Inferior parietal cortex (tissue), 1 donor: ENCODE measurements at regions not wholly inside any gene's neighbourhood (a gene's known extent, or its start where the extent isn't known, plus 50 kb on each side); places are given as distances from the start of the nearest gene placed in this dataset.

Experiments used
- DNase-seq: peaks from one replicate; pipeline ENCODE4 v3.0.0-alpha.2; 2016; ENCODE audit errors: extremely low spot score

GRCh38 chr5:155839251-155840037 lies 487.5 kb upstream of the SGCD start:
- DNase-seq, result no peak

- DNase-seq, result no peak
These were observed 482.4 kb upstream of the SGCD start for GRCh38 chr5:155844542-155844941.

GRCh38 chr5:155850370-155850769 lies 476.6 kb upstream of the SGCD start:
- no peak for DNase-seq

- DNase-seq, result no peak
These were observed 460.0 kb upstream of the SGCD start for GRCh38 chr5:155866971-155867370.

GRCh38 chr5:155867522-155868088 lies 459.4 kb upstream of the SGCD start:
- DNase-seq, result no peak

GRCh38 chr5:155870636-155871035 lies 456.3 kb upstream of the SGCD start:
- no peak for DNase-seq

- DNase-seq, result no peak
These were observed 455.3 kb upstream of the SGCD start for GRCh38 chr5:155871623-155872022.

- DNase-seq, result no peak
These were observed 454.2 kb upstream of the SGCD start for GRCh38 chr5:155872629-155873220.

GRCh38 chr5:155878991-155879575 lies 447.9 kb upstream of the SGCD start:
- DNase-seq, result peak; percentile 8

GRCh38 chr5:155884041-155884440 lies 442.9 kb upstream of the SGCD start:
- DNase-seq, result no peak

GRCh38 chr5:155885199-155885598 lies 441.8 kb upstream of the SGCD start:
- DNase-seq, result no peak

- DNase-seq, result no peak
These were observed 440.5 kb upstream of the SGCD start for GRCh38 chr5:155886311-155887031.

GRCh38 chr5:155895484-155895883 lies 431.5 kb upstream of the SGCD start:
- DNase-seq, result no peak

- DNase-seq, result no peak
These were observed 429.2 kb upstream of the SGCD start for GRCh38 chr5:155897761-155898160.

GRCh38 chr5:155898284-155898683 lies 428.7 kb upstream of the SGCD start:
- DNase-seq, result no peak

GRCh38 chr5:155903791-155904190 lies 423.2 kb upstream of the SGCD start:
- DNase-seq, result no peak

GRCh38 chr5:155905364-155905763 lies 421.6 kb upstream of the SGCD start:
- no peak for DNase-seq

- no peak for DNase-seq
These were observed 420.9 kb upstream of the SGCD start for GRCh38 chr5:155906046-155906445.

GRCh38 chr5:155908543-155908942 lies 418.4 kb upstream of the SGCD start:
- no peak for DNase-seq

- no peak for DNase-seq
These were observed 414.7 kb upstream of the SGCD start for GRCh38 chr5:155912291-155912690.

GRCh38 chr5:155914766-155915165 lies 412.2 kb upstream of the SGCD start:
- no peak for DNase-seq

- DNase-seq, result no peak
These were observed 411.4 kb upstream of the SGCD start for GRCh38 chr5:155915601-155916000.
